Neuron (in vitro differentiated cells): ENCODE measurements at regions not wholly inside any gene's neighbourhood (a gene's known extent, or its start where the extent isn't known, plus 50 kb on each side); places are given as distances from the start of the nearest gene placed in this dataset.

Experiments used
- H2AFZ ChIP-seq: one replicate; pipeline ENCODE4 v1.6.1; 2013; ENCODE audit warnings: low read depth, mild to moderate bottlenecking, inconsistent platforms, low read length, moderate library complexity
- H3K27me3 ChIP-seq: one replicate; pipeline ENCODE4 v1.6.1; 2013; ENCODE audit warnings: low read length; ENCODE audit not compliant: insufficient read depth
- H3K36me3 ChIP-seq: one replicate; pipeline ENCODE4 v1.6.1; 2013; ENCODE audit warnings: low read length; ENCODE audit not compliant: insufficient read depth
- H3K4me1 ChIP-seq: one replicate; pipeline ENCODE4 v1.6.1; 2013; ENCODE audit warnings: low read length; ENCODE audit not compliant: insufficient read depth
- H3K4me3 ChIP-seq: 2 replicates; pipeline ENCODE4 v1.5.1; 2013; ENCODE audit warnings: mild to moderate bottlenecking, low read length, moderate library complexity
- H3K9me3 ChIP-seq: one replicate; pipeline ENCODE4 v1.6.1; 2013; ENCODE audit warnings: low read length

DNA sequence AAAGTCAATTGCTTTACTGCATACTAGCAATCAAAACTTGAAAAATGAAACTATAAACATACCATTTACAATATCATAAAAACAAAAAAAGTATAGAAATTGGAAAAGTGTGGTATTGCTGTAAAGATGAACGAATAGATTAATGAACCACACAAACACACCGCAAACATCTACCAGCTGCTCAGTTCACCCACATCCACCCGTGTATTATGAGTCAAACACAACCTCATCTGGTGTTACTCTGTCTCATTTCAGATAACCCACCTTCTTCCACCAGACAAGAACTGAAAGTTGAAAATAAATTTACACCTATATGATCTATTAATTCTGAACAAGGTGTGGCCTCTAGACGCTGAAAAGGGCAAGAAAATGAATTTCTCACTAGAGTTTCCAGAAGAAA, 53.3 kb downstream of the BLID start:
- Histone ChIP-seq H3K4me3 (no peak overlapping the region), H3K36me3 (no peaks in the 10 kb centered on the region), H3K9me3 (peaks cover 3% of the 10 kb centered on the region), H3K27me3 (no peaks in the 10 kb centered on the region), H3K4me1 (peaks cover 3% of the 10 kb centered on the region), H2AFZ (no peak overlapping the region)

DNA sequence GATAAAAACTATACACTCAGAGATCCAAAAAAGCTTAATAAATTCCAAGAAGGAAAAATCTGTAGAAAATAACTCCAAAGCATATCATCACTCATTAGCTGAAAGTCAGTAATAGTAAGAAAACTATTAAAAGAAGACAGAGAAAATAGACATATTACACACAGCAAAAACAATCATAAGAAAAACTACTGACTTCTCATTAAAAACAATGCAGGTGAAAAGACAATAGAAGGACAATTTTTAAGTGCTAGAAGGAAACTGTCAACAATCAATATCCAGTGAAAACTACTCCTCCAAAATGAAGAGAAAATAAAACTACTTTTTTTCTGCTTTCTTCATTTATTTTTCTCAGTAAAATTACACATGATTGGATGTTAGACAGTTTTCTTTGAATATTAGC, 56.5 kb downstream of the BLID start:
- Histone ChIP-seq H2AFZ (no peak overlapping the region), H3K9me3 (no peaks in the 10 kb centered on the region), H3K27me3 (no peaks in the 10 kb centered on the region), H3K36me3 (no peaks in the 10 kb centered on the region), H3K4me3 (no peak overlapping the region), H3K4me1 (no peaks in the 10 kb centered on the region)

- H3K27me3 ChIP-seq = no peaks in the 10 kb centered on the region
- H3K4me1 ChIP-seq = no peaks in the 10 kb centered on the region
- H3K9me3 ChIP-seq = peaks cover 1% of the 10 kb centered on the region
- H3K36me3 ChIP-seq = no peaks in the 10 kb centered on the region
- H2AFZ ChIP-seq = no peak overlapping the region
- H3K4me3 ChIP-seq = no peak overlapping the region
Measured at GRCh38 chr11:122050021-122050690, 65.9 kb downstream of the BLID start.

DNA sequence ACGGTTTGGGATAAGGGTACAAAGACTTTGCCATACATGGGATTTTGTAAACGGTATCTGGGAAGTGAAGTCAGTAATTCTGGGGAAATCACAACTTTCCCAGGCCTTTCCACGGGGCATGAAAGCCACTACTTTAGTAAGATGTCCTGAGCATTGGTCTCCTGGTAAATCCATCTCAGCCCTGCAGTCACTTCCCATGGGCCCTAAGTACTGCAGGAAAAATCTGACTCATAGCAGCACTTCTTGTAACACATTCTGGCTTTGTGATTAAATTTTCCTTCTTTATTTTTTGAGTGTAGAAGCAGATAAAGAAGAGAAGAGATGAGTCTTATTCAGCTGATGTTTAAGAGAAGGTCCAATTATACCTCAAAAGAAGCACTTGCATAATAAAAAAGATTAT, 67.6 kb downstream of the BLID start:
- H3K9me3 ChIP-seq = peaks cover 1% of the 10 kb centered on the region
- H3K4me1 ChIP-seq = no peaks in the 10 kb centered on the region
- H3K27me3 ChIP-seq = no peaks in the 10 kb centered on the region
- no peaks in the 10 kb centered on the region for H3K36me3 ChIP-seq
- H3K4me3 ChIP-seq = no peak overlapping the region
- no peak overlapping the region for H2AFZ ChIP-seq

GRCh38 chr11:122046846-122047245, 69.2 kb downstream of the BLID start:
- Histone ChIP-seq H2AFZ (no peak overlapping the region), H3K4me3 (no peak overlapping the region), H3K4me1 (no peaks in the 10 kb centered on the region), H3K36me3 (no peaks in the 10 kb centered on the region), H3K9me3 (no peaks in the 10 kb centered on the region), H3K27me3 (no peaks in the 10 kb centered on the region)

DNA sequence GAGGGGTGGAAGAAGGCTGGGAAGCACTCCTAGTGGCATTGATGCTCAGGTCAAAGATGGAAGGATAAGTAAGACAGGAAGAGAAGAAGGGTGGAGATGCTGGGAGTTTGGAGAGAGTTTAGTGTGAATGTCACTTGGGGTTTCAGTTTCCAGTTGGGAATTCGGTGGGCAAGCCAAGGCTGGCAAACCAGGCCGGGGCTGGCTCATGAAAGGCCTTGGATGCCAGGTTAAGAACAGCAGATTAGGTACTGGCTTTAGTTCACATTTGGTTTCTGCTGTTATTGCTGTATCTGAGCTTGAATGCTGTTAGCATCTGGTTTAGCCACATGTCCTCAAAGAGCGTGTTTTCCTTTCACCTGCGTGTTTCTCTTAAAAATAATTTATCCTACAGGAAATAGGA, 69.6 kb downstream of the BLID start:
- no peaks in the 10 kb centered on the region for H3K27me3 ChIP-seq
- H3K9me3 ChIP-seq = no peaks in the 10 kb centered on the region
- H3K4me1 ChIP-seq = no peaks in the 10 kb centered on the region
- H2AFZ ChIP-seq = no peak overlapping the region
- no peaks in the 10 kb centered on the region for H3K36me3 ChIP-seq
- no peak overlapping the region for H3K4me3 ChIP-seq

GRCh38 chr11:122045181-122045586, 70.8 kb downstream of the BLID start:
- Histone ChIP-seq H2AFZ (no peak overlapping the region), H3K27me3 (no peaks in the 10 kb centered on the region), H3K4me1 (peaks cover 7% of the 10 kb centered on the region), H3K4me3 (no peak overlapping the region), H3K9me3 (no peaks in the 10 kb centered on the region), H3K36me3 (no peaks in the 10 kb centered on the region)

DNA sequence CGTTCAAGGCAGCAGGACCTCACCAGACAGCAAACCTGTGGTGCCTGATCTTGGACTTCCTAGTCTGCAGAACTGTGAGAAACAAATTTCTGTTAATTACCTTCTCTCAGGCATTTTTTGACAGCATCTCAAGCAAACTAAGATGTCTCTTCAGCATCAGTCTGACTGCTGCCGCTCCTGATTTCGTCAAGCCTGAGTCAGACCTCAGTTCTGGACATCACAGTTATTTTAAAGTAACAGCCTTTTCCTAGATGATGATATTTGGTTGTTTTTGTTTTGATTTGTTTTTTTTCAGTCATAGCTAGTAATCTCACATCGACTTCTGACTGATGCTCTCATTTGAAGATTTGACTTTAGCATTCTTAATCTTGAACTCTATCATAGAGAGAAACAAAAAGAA, 71.9 kb downstream of the BLID start:
- no peak overlapping the region for H3K4me3 ChIP-seq
- peaks cover 8% of the 10 kb centered on the region for H3K4me1 ChIP-seq
- no peaks in the 10 kb centered on the region for H3K36me3 ChIP-seq
- no peaks in the 10 kb centered on the region for H3K9me3 ChIP-seq
- no peaks in the 10 kb centered on the region for H3K27me3 ChIP-seq
- H2AFZ ChIP-seq = no peak overlapping the region

GRCh38 chr11:122042981-122043380, 73.0 kb downstream of the BLID start:
- Histone ChIP-seq H3K4me1 (peaks cover 10% of the 10 kb centered on the region), H3K4me3 (no peak overlapping the region), H3K9me3 (no peaks in the 10 kb centered on the region), H3K36me3 (no peaks in the 10 kb centered on the region), H3K27me3 (no peaks in the 10 kb centered on the region), H2AFZ (no peak overlapping the region)

GRCh38 chr11:122040464-122040863, 75.6 kb downstream of the BLID start:
- peaks cover 10% of the 10 kb centered on the region for H3K4me1 ChIP-seq

GRCh38 chr11:122038543-122038942, 77.5 kb downstream of the BLID start:
- Histone ChIP-seq H3K4me3 (no peak overlapping the region), H3K9me3 (no peaks in the 10 kb centered on the region), H3K36me3 (no peaks in the 10 kb centered on the region), H3K4me1 (peaks cover 10% of the 10 kb centered on the region), H2AFZ (no peak overlapping the region), H3K27me3 (no peaks in the 10 kb centered on the region)

More at GRCh38 chr11:122040464-122040863, 75.6 kb downstream of the BLID start:
- no peaks in the 10 kb centered on the region for H3K36me3 ChIP-seq
- no peak overlapping the region for H3K4me3 ChIP-seq
- H3K27me3 ChIP-seq = no peaks in the 10 kb centered on the region
- no peaks in the 10 kb centered on the region for H3K9me3 ChIP-seq
- peak overlapping the region; percentile 37 for H2AFZ ChIP-seq

DNA sequence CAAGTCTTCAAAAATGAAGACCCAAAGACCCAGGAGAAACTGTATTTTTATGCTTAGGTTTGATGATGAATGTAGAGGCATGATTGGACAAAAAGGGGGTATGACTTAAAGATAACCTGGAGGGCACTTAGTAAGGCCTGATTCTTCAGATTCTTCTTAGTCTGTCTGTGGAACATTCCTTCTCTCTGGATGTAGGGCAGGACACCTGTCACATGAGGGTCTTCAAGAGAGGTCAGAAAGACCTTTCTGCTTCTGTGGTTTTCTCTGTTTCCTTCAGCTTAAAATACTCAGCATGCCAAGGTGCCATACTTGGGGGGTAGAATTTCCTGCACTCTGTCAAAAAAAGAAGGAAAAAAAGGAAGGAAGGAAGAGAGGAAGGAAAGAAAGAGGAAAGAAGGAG, 78.1 kb downstream of the BLID start:
- Histone ChIP-seq H3K27me3 (no peaks in the 10 kb centered on the region), H3K9me3 (no peaks in the 10 kb centered on the region), H3K36me3 (no peaks in the 10 kb centered on the region), H3K4me3 (no peak overlapping the region), H2AFZ (no peak overlapping the region), H3K4me1 (peaks cover 10% of the 10 kb centered on the region)

GRCh38 chr11:122036493-122036892, 79.5 kb downstream of the BLID start:
- H3K4me3 ChIP-seq = no peak overlapping the region
- no peaks in the 10 kb centered on the region for H3K36me3 ChIP-seq
- H3K4me1 ChIP-seq = peaks cover 10% of the 10 kb centered on the region
- H3K27me3 ChIP-seq = no peaks in the 10 kb centered on the region
- no peaks in the 10 kb centered on the region for H3K9me3 ChIP-seq
- no peak overlapping the region for H2AFZ ChIP-seq

- H3K4me3 ChIP-seq = no peak overlapping the region
- no peaks in the 10 kb centered on the region for H3K27me3 ChIP-seq
- no peaks in the 10 kb centered on the region for H3K9me3 ChIP-seq
- H3K36me3 ChIP-seq = no peaks in the 10 kb centered on the region
- H3K4me1 ChIP-seq = peaks cover 10% of the 10 kb centered on the region
- no peak overlapping the region for H2AFZ ChIP-seq
Measured at GRCh38 chr11:122036018-122036417, 80.0 kb downstream of the BLID start.
